Right cardiac atrium (tissue), 5 donors: ENCODE measurements at regions not wholly inside any gene's neighbourhood (a gene's known extent, or its start where the extent isn't known, plus 50 kb on each side); places are given as distances from the start of the nearest gene placed in this dataset.
A peak's percentile ranks its signal among the peaks of the same experiment; 100 is the strongest.

Experiments used
- ATAC-seq, 2 donors: fragments of 200-7000 bp; cut with Tn5 transposase; one replicate each; pipeline versions ENCODE4 v1.8.0 to v1.9.1; 2020; ENCODE audit warnings: moderate library complexity in 2 of 2, mild to moderate bottlenecking in 1 of 2
- DNase-seq, 3 donors: peaks; one replicate each; pipeline ENCODE4 v3.0.0-alpha.2; 2020
- H3K27ac ChIP-seq: one replicate; pipeline ENCODE4 v1.5.1; 2013; ENCODE audit warnings: mild to moderate bottlenecking, low read length, control low read depth, moderate library complexity
- H3K27me3 ChIP-seq: one replicate; pipeline ENCODE4 v1.6.1; 2013; ENCODE audit not compliant: control insufficient read depth, insufficient read depth
- H3K4me1 ChIP-seq: one replicate; pipeline ENCODE4 v1.6.1; 2013; ENCODE audit warnings: low read length; ENCODE audit not compliant: control insufficient read depth, insufficient read depth
- H3K4me3 ChIP-seq: one replicate; pipeline ENCODE4 v1.5.1; 2013; ENCODE audit warnings: low read length, control low read depth
- H3K9me3 ChIP-seq: one replicate; pipeline ENCODE4 v1.6.1; 2013; ENCODE audit warnings: low read length; ENCODE audit not compliant: control insufficient read depth
- WGBS: extraction: QIAGEN DNeasy Blood & Tissue Kit; methylation state at CpG from one replicate; pipeline ENCODE4 v1.1.7; 2013; 5-methylcytosine and 5-hydroxymethylcytosine counted together
- intact Hi-C, 4 donors: fragments of 100-400 bp; cut with DNase I; formaldehyde crosslinking; loops; one replicate each; pipeline versions ENCODE4 v1.11.0 to v1.14.0; 2022 to 2023
- donor health status: healthy with polysubstance abuse.
- donor health status: DM: no; HTN: yes; CAD: no.
- donor health status: DM: no; HTN: no; CAD: no.
- donor health status: DM: no; HTN: yes; CAD: no; lungs with severe emphysema.
- donor health status: DM: yes; HTN: yes; CAD: no.

DNA sequence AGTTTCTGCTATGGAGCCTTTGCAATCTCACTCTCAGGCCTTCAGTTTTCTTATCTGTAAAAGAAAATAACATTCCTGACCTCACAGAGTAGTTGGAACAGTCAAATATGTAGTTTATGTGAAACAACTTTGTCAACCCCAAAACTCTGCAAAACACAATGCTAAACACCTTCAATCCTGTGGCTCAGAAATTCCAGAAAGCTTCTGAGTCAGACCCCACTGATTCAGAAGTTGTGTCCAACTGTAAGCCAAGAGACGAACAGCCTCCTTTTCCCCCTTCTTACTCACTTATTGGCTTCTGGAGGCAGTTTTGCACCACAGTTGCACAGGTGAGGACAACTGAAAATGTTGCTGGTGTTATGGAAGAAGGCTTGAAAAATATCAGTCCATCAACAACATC, 52.9 kb downstream of the TMSB4Y start:
- intact Hi-C loops, result no loop called here
- no peaks in the 10 kb centered on the region for H3K9me3 ChIP-seq
- H3K4me1 ChIP-seq, result no peaks in the 10 kb centered on the region

GRCh38 chrY:13766040-13766439, 62.3 kb downstream of the TMSB4Y start:
- ATAC-seq (no peak), DNase-seq (no peak)
- intact Hi-C loops, result no loop called here
- no peaks in the 10 kb centered on the region for H3K4me1 ChIP-seq
- H3K27ac ChIP-seq, result no peak overlapping the region
- 86% methylated on average over 6 of the region's 6 CpGs for WGBS
- no peak overlapping the region for H3K4me3 ChIP-seq
- H3K9me3 ChIP-seq, result no peaks in the 10 kb centered on the region
- H3K27me3 ChIP-seq, result no peaks in the 10 kb centered on the region

More for the DNA sequence above, 52.9 kb downstream of the TMSB4Y start:
- ATAC-seq (no peak), DNase-seq (no peak)
- no peak overlapping the region for H3K27ac ChIP-seq
- 78% methylated on average over 1 of the region's 1 CpG for WGBS
- no peak overlapping the region for H3K4me3 ChIP-seq
- H3K27me3 ChIP-seq, result no peaks in the 10 kb centered on the region

GRCh38 chrY:13790108-13790793, 86.6 kb downstream of the TMSB4Y start:
- ATAC-seq (no peak), DNase-seq (no peak)
- intact Hi-C loops, result no loop called here
- Histone ChIP-seq H3K27me3 (no peaks in the 10 kb centered on the region), H3K9me3 (no peaks in the 10 kb centered on the region), H3K4me1 (no peaks in the 10 kb centered on the region), H3K27ac (no peak overlapping the region), H3K4me3 (no peak overlapping the region)
- 84% methylated on average over 2 of the region's 2 CpGs for WGBS

- Histone ChIP-seq H3K4me1 (no peaks in the 10 kb centered on the region), H3K4me3 (no peak overlapping the region), H3K27ac (no peak overlapping the region), H3K9me3 (no peaks in the 10 kb centered on the region), H3K27me3 (no peaks in the 10 kb centered on the region)
- intact Hi-C loops, result no loop called here
- ATAC-seq, result no peak
- DNase-seq, result no peak
- WGBS, result 89% methylated on average over 1 of the region's 1 CpG
These were observed 91.4 kb downstream of the TMSB4Y start for GRCh38 chrY:13795067-13795466.

GRCh38 chrY:13802828-13803227, 99.1 kb downstream of the TMSB4Y start:
- WGBS, result 63% methylated on average over 7 of the region's 7 CpGs
- H3K27me3 ChIP-seq, result no peaks in the 10 kb centered on the region
- ATAC-seq, result no peak
- no peaks in the 10 kb centered on the region for H3K9me3 ChIP-seq
- H3K4me1 ChIP-seq, result no peaks in the 10 kb centered on the region
- H3K27ac ChIP-seq, result no peak overlapping the region
- no peak for DNase-seq
- no peak overlapping the region for H3K4me3 ChIP-seq
- intact Hi-C loops, result no loop called here

DNA sequence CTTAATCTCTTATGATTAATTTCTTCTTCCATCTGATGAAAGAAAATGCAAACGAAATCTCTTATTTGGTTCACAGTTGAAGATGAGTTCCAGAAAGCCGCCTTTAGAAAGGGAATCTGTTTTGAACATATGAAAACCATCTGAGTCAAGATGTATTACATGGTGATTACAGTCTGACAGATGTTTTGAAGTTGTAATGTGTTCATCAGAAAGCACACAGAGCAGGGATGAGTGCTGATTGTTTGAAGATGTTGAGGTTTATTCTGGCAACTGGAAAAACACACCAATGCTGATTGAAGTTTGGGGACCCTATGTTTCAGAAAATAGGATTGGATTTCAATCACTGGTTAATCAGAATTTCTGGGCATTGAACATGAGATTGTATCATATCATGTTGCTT, 99.7 kb downstream of the TMSB4Y start:
- no peak overlapping the region for H3K27ac ChIP-seq
- H3K9me3 ChIP-seq, result no peaks in the 10 kb centered on the region
- H3K4me1 ChIP-seq, result no peaks in the 10 kb centered on the region
- DNase-seq, result no peak
- 67% methylated on average over 2 of the region's 2 CpGs for WGBS
- no peaks in the 10 kb centered on the region for H3K27me3 ChIP-seq
- intact Hi-C loops, result no loop called here
- no peak overlapping the region for H3K4me3 ChIP-seq
- no peak for ATAC-seq

DNA sequence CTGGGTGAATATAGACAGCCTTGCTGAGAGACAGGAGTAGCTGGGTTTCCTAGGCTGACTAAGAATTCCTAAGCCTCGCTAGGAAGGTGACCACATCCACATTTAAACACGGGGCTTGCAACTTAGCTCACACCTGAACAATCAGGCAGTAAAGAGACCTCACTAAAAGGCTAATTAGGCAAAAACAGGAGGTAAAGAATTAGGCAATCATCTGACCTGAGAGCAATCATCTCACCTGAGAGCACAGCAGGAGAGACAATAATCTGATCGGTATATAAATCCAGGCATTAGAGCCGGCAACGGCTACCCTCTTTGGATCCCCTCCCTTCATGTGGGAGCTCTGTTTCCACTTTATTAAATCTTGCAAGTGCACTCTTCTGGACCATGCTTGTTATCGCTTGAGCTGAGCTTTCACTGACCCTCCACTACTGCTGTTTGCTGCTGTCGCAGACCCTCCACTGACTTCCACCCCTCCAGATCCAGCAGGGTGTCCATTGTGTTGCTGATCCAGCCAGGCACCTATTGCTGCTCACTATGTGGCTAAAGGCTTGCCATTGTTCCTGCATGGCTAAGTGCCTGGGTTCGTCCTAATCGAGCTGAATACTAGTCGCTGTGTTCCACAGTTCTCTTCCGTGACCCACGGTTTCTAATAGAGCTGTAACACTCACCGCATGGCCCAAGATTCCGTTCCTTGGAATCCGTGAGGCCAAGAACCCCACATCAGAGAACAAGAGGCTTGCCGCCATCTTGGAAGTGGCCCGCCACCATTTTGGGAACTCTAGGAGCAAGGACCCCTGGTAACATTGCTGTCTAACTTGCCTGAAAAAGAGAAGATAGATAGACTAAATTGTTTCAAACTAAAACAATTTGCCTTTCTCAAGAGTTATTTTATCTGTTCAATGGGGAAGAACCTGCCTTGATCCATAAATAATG, 100.7 kb downstream of the TMSB4Y start:
- intact Hi-C loops, result no loop called here
- H3K4me3 ChIP-seq, result no peak overlapping the region
- H3K27me3 ChIP-seq, result no peaks in the 10 kb centered on the region
- ATAC-seq, result no peak
- H3K4me1 ChIP-seq, result no peaks in the 10 kb centered on the region
- no peaks in the 10 kb centered on the region for H3K9me3 ChIP-seq
- no peak overlapping the region for H3K27ac ChIP-seq
- peak in 1 of 3 donors; percentile 13 for DNase-seq
- 72% methylated on average over 17 of the region's 17 CpGs for WGBS

GRCh38 chrY:13805057-13805735, 101.5 kb downstream of the TMSB4Y start:
- H3K27me3 ChIP-seq, result no peaks in the 10 kb centered on the region
- WGBS, result 56% methylated on average over 2 of the region's 2 CpGs
- intact Hi-C loops, result no loop called here
- H3K4me1 ChIP-seq, result no peaks in the 10 kb centered on the region
- no peak for DNase-seq
- H3K4me3 ChIP-seq, result no peak overlapping the region
- no peaks in the 10 kb centered on the region for H3K9me3 ChIP-seq
- H3K27ac ChIP-seq, result no peak overlapping the region
- ATAC-seq, result no peak

DNA sequence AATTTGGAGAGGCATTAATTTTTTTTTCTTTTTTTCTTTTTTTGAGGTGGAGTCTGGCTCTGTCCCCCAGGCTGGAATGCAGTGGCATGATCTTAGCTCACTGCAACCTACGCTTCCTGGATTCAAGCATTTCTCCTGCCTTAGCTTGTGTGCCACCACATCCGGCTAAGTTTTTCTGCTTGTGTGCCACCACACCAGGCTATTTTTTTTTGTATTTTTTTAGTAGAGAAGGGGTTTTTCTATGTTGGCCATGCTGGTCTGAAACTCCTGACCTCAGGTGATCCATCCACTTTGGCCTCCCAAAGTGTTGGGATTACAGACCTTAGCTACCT, 102.0 kb downstream of the TMSB4Y start:
- intact Hi-C loops, result no loop called here
- WGBS, result 100% methylated on average over 2 of the region's 2 CpGs
- H3K27ac ChIP-seq, result no peak overlapping the region
- H3K9me3 ChIP-seq, result no peaks in the 10 kb centered on the region
- DNase-seq (no peak), ATAC-seq (no peak)
- no peaks in the 10 kb centered on the region for H3K27me3 ChIP-seq
- H3K4me3 ChIP-seq, result no peak overlapping the region
- H3K4me1 ChIP-seq, result no peaks in the 10 kb centered on the region

GRCh38 chrY:13830089-13830488, 126.4 kb downstream of the TMSB4Y start:
- WGBS, result 95% methylated on average over 9 of the region's 9 CpGs
- no peaks in the 10 kb centered on the region for H3K27me3 ChIP-seq

GRCh38 chrY:13844411-13844810, 140.7 kb downstream of the TMSB4Y start:
- intact Hi-C loops, result no loop called here
- no peaks in the 10 kb centered on the region for H3K4me1 ChIP-seq
- H3K27me3 ChIP-seq, result no peaks in the 10 kb centered on the region
- DNase-seq (no peak), ATAC-seq (no peak)
- H3K27ac ChIP-seq, result no peak overlapping the region
- H3K4me3 ChIP-seq, result no peak overlapping the region
- WGBS, result 37% methylated on average over 2 of the region's 2 CpGs
- H3K9me3 ChIP-seq, result no peaks in the 10 kb centered on the region

More at GRCh38 chrY:13830089-13830488, 126.4 kb downstream of the TMSB4Y start:
- DNase-seq (no peak), ATAC-seq (no peak)
- intact Hi-C loops, result no loop called here
- no peaks in the 10 kb centered on the region for H3K4me1 ChIP-seq
- no peak overlapping the region for H3K27ac ChIP-seq
- H3K9me3 ChIP-seq, result no peaks in the 10 kb centered on the region
- H3K4me3 ChIP-seq, result no peak overlapping the region
